AG09309 (cell line): ENCODE measurements at regions not wholly inside any gene's neighbourhood (a gene's known extent, or its start where the extent isn't known, plus 50 kb on each side); places are given as distances from the start of the nearest gene placed in this dataset.

Source experiments
- DNase-seq: peaks from one replicate; pipeline ENCODE4 v3.0.0-alpha.2; 2010; ENCODE audit warnings: low read depth
- H3K4me3 ChIP-seq: 2 replicates; pipeline ENCODE4 v1.5.1; 2011; ENCODE audit warnings: mild to moderate bottlenecking, low read depth, low read length, moderate library complexity; ENCODE audit not compliant: control insufficient read depth
- TF ChIP-seq, protein P1 (sequence below): IDR thresholded peaks from 2 replicates; pipeline ENCODE4 v1.5.1; 2011; ENCODE audit warnings: mild to moderate bottlenecking, low read depth, low read length, inconsistent platforms; ENCODE audit not compliant: insufficient read depth, control insufficient read depth; ENCODE audit errors: missing control alignments

DNA sequence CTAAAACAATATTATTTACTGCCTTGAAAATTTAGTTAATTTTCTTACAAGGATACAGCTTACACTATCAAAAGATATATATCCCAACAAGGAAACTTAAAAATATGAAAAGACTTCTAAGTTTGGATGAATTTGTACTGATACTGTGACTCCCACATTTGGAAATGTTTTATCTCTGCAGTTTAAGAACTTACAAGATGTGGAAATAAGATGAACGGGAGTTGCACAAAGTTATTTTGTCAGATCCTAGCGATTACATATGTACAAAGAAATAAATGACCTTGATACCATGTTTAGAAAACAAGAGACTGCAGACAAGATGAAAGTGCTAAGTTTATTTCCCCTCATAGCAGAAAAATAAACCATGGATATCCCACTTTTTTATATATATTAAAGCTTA lies 103.7 kb upstream of the TMEM106B start:
- no peak for DNase-seq
- no peak overlapping the region for H3K4me3 ChIP-seq
- TF ChIP-seq, protein P1, sequence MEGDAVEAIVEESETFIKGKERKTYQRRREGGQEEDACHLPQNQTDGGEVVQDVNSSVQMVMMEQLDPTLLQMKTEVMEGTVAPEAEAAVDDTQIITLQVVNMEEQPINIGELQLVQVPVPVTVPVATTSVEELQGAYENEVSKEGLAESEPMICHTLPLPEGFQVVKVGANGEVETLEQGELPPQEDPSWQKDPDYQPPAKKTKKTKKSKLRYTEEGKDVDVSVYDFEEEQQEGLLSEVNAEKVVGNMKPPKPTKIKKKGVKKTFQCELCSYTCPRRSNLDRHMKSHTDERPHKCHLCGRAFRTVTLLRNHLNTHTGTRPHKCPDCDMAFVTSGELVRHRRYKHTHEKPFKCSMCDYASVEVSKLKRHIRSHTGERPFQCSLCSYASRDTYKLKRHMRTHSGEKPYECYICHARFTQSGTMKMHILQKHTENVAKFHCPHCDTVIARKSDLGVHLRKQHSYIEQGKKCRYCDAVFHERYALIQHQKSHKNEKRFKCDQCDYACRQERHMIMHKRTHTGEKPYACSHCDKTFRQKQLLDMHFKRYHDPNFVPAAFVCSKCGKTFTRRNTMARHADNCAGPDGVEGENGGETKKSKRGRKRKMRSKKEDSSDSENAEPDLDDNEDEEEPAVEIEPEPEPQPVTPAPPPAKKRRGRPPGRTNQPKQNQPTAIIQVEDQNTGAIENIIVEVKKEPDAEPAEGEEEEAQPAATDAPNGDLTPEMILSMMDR = no peak

DNA sequence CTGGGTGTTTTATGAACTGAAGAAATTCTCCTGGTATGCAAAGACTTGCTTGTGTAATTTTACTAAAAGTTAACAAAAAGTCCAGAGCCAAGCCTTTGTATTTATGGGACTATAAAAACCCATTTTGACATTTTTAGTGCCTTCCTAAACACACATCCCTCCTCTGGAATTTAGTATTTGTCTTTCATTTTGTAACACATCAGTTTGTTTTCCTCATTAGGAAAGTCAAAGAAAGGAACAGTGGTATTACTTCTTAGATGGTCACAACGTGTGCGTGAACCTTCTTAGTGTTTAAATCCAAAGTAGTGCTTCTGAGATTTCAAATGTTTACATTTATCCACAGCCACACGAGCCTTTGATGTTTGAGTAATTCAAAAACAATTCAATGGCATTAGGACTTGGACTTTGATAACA lies 103.2 kb upstream of the TMEM106B start:
- TF ChIP-seq, protein P1 = no peak
- no peak overlapping the region for H3K4me3 ChIP-seq
- peak; percentile 13 for DNase-seq

DNA sequence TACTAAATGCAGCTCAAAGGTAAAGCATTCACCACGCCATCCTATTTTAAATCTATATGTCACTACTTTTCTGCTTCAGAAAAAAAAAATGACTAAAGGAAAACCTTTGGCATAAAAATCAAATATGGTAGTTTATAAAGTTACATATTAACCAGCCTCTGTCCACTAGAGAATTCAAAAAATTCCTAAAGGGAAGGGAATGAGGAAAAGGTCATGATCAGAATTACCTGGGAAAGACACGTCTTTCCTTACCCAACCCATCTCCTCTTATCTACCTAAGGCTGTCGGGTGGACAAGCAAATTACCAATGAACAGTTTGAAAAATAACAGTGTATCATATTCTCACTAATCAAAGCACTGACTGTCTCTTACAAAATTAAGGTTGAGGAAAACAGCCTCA lies 100.7 kb upstream of the TMEM106B start:
- H3K4me3 ChIP-seq = no peak overlapping the region
- TF ChIP-seq, protein P1 = no peak
- no peak for DNase-seq

DNA sequence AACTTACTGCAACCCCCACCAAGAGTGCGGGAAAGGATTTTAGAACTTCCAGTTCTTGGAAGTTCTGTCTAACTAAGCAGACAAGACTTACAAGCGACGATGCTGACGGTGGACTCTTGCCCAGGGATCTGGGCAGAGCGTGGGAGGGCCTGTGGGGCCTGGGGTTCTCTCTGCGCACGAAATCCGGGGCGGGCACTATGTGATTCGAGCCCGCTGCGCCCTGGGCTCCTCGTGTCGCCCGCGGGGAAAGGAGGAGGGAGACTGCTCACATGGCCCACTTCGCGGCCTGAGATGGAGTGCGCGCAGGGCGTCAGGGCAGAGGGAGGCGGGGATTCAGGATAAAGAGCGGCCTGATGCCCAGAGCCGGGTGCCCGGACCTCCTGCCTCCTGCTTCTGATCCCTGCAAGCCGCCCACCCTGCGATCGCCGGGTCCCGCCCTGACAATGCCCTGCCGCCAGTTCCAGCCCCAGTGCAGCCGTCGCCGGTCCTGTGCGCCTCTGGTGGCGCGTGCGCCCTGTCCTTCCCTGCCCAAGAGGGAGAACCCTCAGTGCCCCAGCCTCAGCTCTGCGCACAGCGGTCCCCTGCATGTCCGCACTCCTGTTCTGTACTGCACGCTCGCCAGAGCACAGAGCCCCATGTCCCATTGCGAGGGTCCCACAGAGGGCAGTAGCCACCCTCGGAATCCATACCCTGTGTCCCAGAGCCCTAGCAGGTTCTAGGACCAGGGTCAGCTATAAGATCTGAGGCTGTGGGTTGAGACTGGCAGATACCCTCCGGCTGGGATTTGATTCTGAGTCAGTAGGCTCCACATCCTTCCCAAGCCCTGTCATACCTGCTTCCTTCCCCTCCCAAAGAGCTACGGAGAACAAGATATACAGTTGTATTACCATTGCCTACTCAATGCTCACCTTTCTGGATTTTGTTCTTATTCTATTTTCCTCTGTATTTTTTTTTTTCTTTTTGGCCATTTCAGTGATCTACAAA lies 99.4 kb upstream of the TMEM106B start:
- no peak for DNase-seq
- TF ChIP-seq, protein P1 = no peak
- peak overlapping the region; percentile 1; the same call in 1 of the 2 replicates for H3K4me3 ChIP-seq

DNA sequence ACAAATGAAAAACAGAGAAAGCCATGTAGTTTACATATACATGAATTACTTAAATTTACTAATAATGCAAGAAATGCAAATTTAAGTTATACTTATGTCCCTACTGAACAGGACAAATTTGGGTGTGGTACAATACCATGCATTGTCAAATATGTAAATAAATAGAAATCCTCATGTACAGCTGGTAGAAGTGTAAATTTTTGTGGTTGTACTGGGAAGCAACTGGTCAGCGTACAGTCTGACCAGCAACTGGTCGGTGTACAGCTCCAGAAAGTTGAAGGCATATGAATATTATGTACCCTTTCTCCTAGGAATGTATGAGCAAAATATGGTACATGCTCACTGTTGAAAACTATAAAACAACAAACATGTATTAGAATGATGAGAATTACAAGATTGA lies 93.9 kb upstream of the TMEM106B start:
- TF ChIP-seq, protein P1 = no peak
- no peak for DNase-seq
- no peak overlapping the region for H3K4me3 ChIP-seq

DNA sequence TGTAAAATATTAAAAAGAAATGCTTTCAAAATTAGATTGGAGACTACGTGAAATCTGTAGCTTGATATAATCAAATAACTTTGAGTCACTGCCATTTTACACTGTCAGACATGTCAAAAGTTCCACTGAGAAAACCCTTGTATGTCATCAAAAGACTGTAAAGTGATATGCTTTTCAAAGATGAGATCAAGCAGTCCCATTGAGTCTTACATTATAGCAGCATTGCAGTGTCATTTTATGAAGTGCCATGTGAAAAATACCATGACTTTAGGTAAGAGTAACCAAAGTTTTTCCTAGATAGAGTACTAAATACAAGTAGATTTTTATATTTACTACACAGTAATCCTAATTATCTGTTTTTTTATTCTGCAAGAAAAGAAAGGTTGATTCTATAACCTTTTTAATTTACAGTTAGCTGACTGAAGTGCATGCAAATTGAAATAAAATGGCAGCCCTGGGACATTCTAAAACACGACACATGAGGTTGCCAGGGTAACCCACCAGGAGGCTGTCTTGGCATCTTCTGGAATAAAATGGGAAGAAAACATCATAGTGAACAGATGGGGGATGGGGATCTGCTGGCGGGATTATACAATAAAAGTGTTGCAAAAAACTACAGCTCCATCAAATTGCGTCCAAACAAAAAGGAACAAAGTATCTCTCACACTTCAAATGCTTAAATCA lies 91.3 kb upstream of the TMEM106B start:
- H3K4me3 ChIP-seq = no peak overlapping the region
- DNase-seq = no peak
- TF ChIP-seq, protein P1 = no peak
